ENCODE measurements at regions not wholly inside any gene's neighbourhood (a gene's known extent, or its start where the extent isn't known, plus 50 kb on each side); places are given as distances from the start of the nearest gene placed in this dataset.

GRCh38 chr13:22964245-22964966 lies 216.4 kb upstream of the SGCG start:
- TF ChIP-seq EP300 (IDR thresholded peaks at IDR 0.05): no peak
- TF ChIP-seq POLR2AphosphoS5 (IDR thresholded peaks at IDR 0.05): no peak
- no peak for TF ChIP-seq CTCF (IDR thresholded peaks at IDR 0.05)
